Testis (tissue), 2 donors: ENCODE measurements at regions not wholly inside any gene's neighbourhood (a gene's known extent, or its start where the extent isn't known, plus 50 kb on each side); places are given as distances from the start of the nearest gene placed in this dataset.

Source experiments
- DNase-seq: peaks from one replicate; pipeline ENCODE4 v3.0.0-alpha.2; 2019
- H3K27ac ChIP-seq, 2 donors: fragments of 200-600 bp; sonication (generic); one replicate each; pipeline ENCODE4 v1.5.1; 2019
- H3K27me3 ChIP-seq: fragments of 200-600 bp; sonication (generic); one replicate; pipeline ENCODE4 v1.5.1; 2019
- H3K36me3 ChIP-seq: fragments of 200-600 bp; sonication (generic); one replicate; pipeline ENCODE4 v1.5.1; 2017; ENCODE audit warnings: low read depth; ENCODE audit errors: missing control alignments
- H3K4me1 ChIP-seq: fragments of 200-600 bp; sonication (generic); one replicate; pipeline ENCODE4 v1.5.1; 2019
- H3K4me3 ChIP-seq, 2 donors: fragments of 200-600 bp; sonication (generic); one replicate each; pipeline ENCODE4 v1.5.1; 2017 to 2019
- H3K9me3 ChIP-seq: fragments of 200-600 bp; sonication (generic); one replicate; pipeline ENCODE4 v1.5.1; 2017
- CTCF ChIP-seq, 3 experiments: fragments of 450-650 bp in 2 of 3; fragments of 200-600 bp in 1 of 3; sonication (generic) in 1 of 3; IDR thresholded peaks; one replicate each; pipeline ENCODE4 v1.5.1; 2016 to 2019; ENCODE audit warnings: antibody characterized with exemption in 3 of 3, mild to moderate bottlenecking in 2 of 3, moderate library complexity in 1 of 3
- POLR2A ChIP-seq: fragments of 450-650 bp; IDR thresholded peaks from one replicate; pipeline ENCODE4 v1.6.1; 2017; ENCODE audit warnings: antibody characterized with exemption, mild to moderate bottlenecking, moderate library complexity
- WGBS, 2 donors: methylation state at CpG; one replicate each; pipeline ENCODE4 v1.1.5; 2018; 5-methylcytosine and 5-hydroxymethylcytosine counted together
- intact Hi-C: fragments of 100-400 bp; cut with DNase I; formaldehyde crosslinking; loops from one replicate; pipeline ENCODE4 v1.15.1; 2023; ENCODE audit warnings: low total_unique reads

- no peaks in the 10 kb centered on the region for H3K9me3 ChIP-seq
- peak; percentile 20 for DNase-seq
- H3K27me3 ChIP-seq = no peaks in the 10 kb centered on the region
- H3K27ac ChIP-seq = no peak overlapping the region
- intact Hi-C loops = no loop called here
- no peak for TF ChIP-seq CTCF (IDR thresholded peaks at IDR 0.05)
- TF ChIP-seq POLR2A = no peak
- no peaks in the 10 kb centered on the region for H3K4me1 ChIP-seq
- no peak overlapping the region for H3K4me3 ChIP-seq
- 72 to 89% methylated on average over 4 of the region's 4 CpGs for WGBS, 2 donors
- no peaks in the 10 kb centered on the region for H3K36me3 ChIP-seq
These were observed 68.2 kb upstream of the CXCR4 start for GRCh38 chr2:136185981-136186776.

- no peaks in the 10 kb centered on the region for H3K27me3 ChIP-seq
- H3K27ac ChIP-seq = no peak overlapping the region
- peak; percentile 38 for DNase-seq
- H3K4me1 ChIP-seq = no peaks in the 10 kb centered on the region
- TF ChIP-seq POLR2A = no peak
- no peak for TF ChIP-seq CTCF (IDR thresholded peaks at IDR 0.05)
- 49 to 56% methylated on average over 3 of the region's 3 CpGs for WGBS, 2 donors
- H3K9me3 ChIP-seq = no peaks in the 10 kb centered on the region
- intact Hi-C loops = no loop called here
- no peaks in the 10 kb centered on the region for H3K36me3 ChIP-seq
- H3K4me3 ChIP-seq = no peak overlapping the region
These were observed 65.1 kb upstream of the CXCR4 start for GRCh38 chr2:136183097-136183496.

GRCh38 chr2:136182315-136182714, 64.4 kb upstream of the CXCR4 start:
- no peak for DNase-seq
- H3K36me3 ChIP-seq = no peaks in the 10 kb centered on the region
- no peaks in the 10 kb centered on the region for H3K4me1 ChIP-seq
- TF ChIP-seq CTCF (IDR thresholded peaks at IDR 0.05) = no peak
- no peak for TF ChIP-seq POLR2A
- H3K4me3 ChIP-seq = no peak overlapping the region
- no peaks in the 10 kb centered on the region for H3K27me3 ChIP-seq
- no peak overlapping the region for H3K27ac ChIP-seq
- no peaks in the 10 kb centered on the region for H3K9me3 ChIP-seq
- intact Hi-C loops = no loop called here

- Histone ChIP-seq H3K27ac (no peak overlapping the region), H3K9me3 (no peaks in the 10 kb centered on the region), H3K4me1 (peaks cover 8% of the 10 kb centered on the region), H3K4me3 (no peak overlapping the region), H3K36me3 (no peaks in the 10 kb centered on the region), H3K27me3 (no peaks in the 10 kb centered on the region)
- no peak for TF ChIP-seq CTCF (IDR thresholded peaks at IDR 0.05)
- TF ChIP-seq POLR2A = no peak
- no peak for DNase-seq
- intact Hi-C loops = no loop called here
These were observed 61.6 kb upstream of the CXCR4 start for GRCh38 chr2:136179602-136179975.

- H3K27me3 ChIP-seq = no peaks in the 10 kb centered on the region
- no peaks in the 10 kb centered on the region for H3K9me3 ChIP-seq
- H3K27ac ChIP-seq = no peak overlapping the region
- no peak overlapping the region for H3K4me3 ChIP-seq
- 74 to 81% methylated on average over 3 of the region's 3 CpGs for WGBS, 2 donors
- no peaks in the 10 kb centered on the region for H3K36me3 ChIP-seq
- no peak for DNase-seq
- TF ChIP-seq CTCF (IDR thresholded peaks at IDR 0.05) (no peak), POLR2A (no peak)
- H3K4me1 ChIP-seq = peaks cover 8% of the 10 kb centered on the region
- intact Hi-C loops = no loop called here
These were observed 61.1 kb upstream of the CXCR4 start for GRCh38 chr2:136178941-136179601.
